Progenitor cell of endocrine pancreas (in vitro differentiated cells): ENCODE measurements at regions not wholly inside any gene's neighbourhood (a gene's known extent, or its start where the extent isn't known, plus 50 kb on each side); places are given as distances from the start of the nearest gene placed in this dataset.

Experiments
- DNase-seq: peaks from one replicate; pipeline ENCODE4 v3.0.0; 2021; ENCODE audit warnings: low spot score; ENCODE audit not compliant: unreplicated experiment
- H3K27ac Mint-ChIP-seq: 2 replicates; pipeline ENCODE4 v1.8.0; 2021; ENCODE audit warnings: mild to moderate bottlenecking, moderate library complexity, mixed read lengths
- H3K27me3 Mint-ChIP-seq: 2 replicates; pipeline ENCODE4 v1.8.0; 2021; ENCODE audit warnings: mixed read lengths
- H3K36me3 Mint-ChIP-seq: 2 replicates; pipeline ENCODE4 v1.8.0; 2022; ENCODE audit warnings: mixed read lengths; ENCODE audit not compliant: insufficient read depth
- H3K4me1 Mint-ChIP-seq: 2 replicates; pipeline ENCODE4 v1.8.0; 2021; ENCODE audit warnings: low read depth, mixed read lengths
- H3K4me3 Mint-ChIP-seq: 2 replicates; pipeline ENCODE4 v1.8.0; 2021; ENCODE audit warnings: low read depth, mild to moderate bottlenecking, moderate library complexity, mixed read lengths
- H3K9me3 Mint-ChIP-seq: 2 replicates; pipeline ENCODE4 v1.8.0; 2021; ENCODE audit warnings: low read depth, mixed read lengths
- TF ChIP-seq, protein P1 (sequence below): fragments of 200-600 bp; sonication (generic); IDR thresholded peaks from one replicate; pipeline ENCODE4 v1.5.0; 2021; ENCODE audit warnings: antibody characterized with exemption, mild to moderate bottlenecking; ENCODE audit not compliant: unreplicated experiment

- TF ChIP-seq, protein P1, sequence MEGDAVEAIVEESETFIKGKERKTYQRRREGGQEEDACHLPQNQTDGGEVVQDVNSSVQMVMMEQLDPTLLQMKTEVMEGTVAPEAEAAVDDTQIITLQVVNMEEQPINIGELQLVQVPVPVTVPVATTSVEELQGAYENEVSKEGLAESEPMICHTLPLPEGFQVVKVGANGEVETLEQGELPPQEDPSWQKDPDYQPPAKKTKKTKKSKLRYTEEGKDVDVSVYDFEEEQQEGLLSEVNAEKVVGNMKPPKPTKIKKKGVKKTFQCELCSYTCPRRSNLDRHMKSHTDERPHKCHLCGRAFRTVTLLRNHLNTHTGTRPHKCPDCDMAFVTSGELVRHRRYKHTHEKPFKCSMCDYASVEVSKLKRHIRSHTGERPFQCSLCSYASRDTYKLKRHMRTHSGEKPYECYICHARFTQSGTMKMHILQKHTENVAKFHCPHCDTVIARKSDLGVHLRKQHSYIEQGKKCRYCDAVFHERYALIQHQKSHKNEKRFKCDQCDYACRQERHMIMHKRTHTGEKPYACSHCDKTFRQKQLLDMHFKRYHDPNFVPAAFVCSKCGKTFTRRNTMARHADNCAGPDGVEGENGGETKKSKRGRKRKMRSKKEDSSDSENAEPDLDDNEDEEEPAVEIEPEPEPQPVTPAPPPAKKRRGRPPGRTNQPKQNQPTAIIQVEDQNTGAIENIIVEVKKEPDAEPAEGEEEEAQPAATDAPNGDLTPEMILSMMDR: no peak
- Mint-ChIP-seq H3K27me3 (peaks cover 10% of the 10 kb centered on the region), H3K4me3 (no peak overlapping the region), H3K36me3 (no peaks in the 10 kb centered on the region), H3K9me3 (no peaks in the 10 kb centered on the region), H3K27ac (no peak overlapping the region), H3K4me1 (peaks cover 33% of the 10 kb centered on the region)
- DNase-seq: no peak
Observed at GRCh38 chr11:11215058-11215815, 137.8 kb downstream of the CSNK2A3 start.

- TF ChIP-seq, protein P1: no peak
- Mint-ChIP-seq H3K4me3 (no peak overlapping the region), H3K4me1 (peaks cover 25% of the 10 kb centered on the region), H3K27me3 (peaks cover 10% of the 10 kb centered on the region), H3K9me3 (no peaks in the 10 kb centered on the region), H3K27ac (peak overlapping the region; percentile 18), H3K36me3 (no peaks in the 10 kb centered on the region)
- no peak for DNase-seq
Observed at GRCh38 chr11:11213117-11213516, 139.9 kb downstream of the CSNK2A3 start.

DNA sequence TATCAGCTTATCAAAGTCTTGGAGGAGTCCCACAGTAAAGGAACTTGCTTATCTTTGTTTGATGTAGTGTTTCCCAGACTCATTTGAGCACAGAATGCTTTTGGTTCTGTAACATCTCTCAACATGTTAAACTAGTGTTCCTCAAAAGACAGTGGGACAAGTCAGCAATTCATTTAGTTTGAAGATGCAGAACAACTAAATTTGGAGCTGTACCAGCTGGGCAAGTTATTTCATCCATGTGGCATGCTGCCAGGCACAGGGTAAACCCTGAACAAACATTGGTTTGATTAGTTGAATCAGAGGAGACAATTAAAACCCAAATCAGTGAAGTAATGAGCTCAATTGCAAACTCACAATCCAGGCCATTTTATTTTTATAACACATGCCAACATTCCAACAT lies 141.2 kb downstream of the CSNK2A3 start:
- TF ChIP-seq, protein P1: no peak
- Mint-ChIP-seq H3K27me3 (peaks cover 10% of the 10 kb centered on the region), H3K4me1 (peaks cover 23% of the 10 kb centered on the region), H3K36me3 (no peaks in the 10 kb centered on the region), H3K27ac (no peak overlapping the region), H3K4me3 (no peak overlapping the region), H3K9me3 (no peaks in the 10 kb centered on the region)
- no peak for DNase-seq

- DNase-seq: no peak
- Mint-ChIP-seq H3K9me3 (no peaks in the 10 kb centered on the region), H3K27ac (no peak overlapping the region), H3K36me3 (no peaks in the 10 kb centered on the region), H3K4me3 (no peak overlapping the region), H3K4me1 (peaks cover 22% of the 10 kb centered on the region), H3K27me3 (peaks cover 10% of the 10 kb centered on the region)
- TF ChIP-seq, protein P1: no peak
Observed at GRCh38 chr11:11211186-11211585, 141.9 kb downstream of the CSNK2A3 start.

DNA sequence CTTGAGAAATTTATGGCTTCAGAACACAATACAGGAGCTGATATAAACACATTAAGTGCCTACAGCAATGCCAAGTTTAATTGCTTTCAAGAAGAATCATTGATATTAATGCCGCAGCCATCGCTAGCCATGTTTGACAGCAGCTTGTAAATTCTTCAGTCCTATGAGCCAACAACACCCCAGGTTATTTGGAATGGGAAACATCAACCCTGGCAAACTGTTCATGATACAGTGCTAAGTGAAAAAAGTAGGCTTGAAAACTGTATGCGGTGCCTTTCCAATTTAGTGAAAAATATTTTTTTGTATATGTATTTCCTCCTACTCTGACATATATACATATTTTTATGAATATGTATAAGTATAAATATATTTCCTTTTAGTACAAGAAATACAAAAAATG lies 142.6 kb downstream of the CSNK2A3 start:
- no peak for DNase-seq
- Mint-ChIP-seq H3K27ac (no peak overlapping the region), H3K9me3 (no peaks in the 10 kb centered on the region), H3K27me3 (peaks cover 10% of the 10 kb centered on the region), H3K36me3 (no peaks in the 10 kb centered on the region), H3K4me3 (no peak overlapping the region), H3K4me1 (peaks cover 16% of the 10 kb centered on the region)
- TF ChIP-seq, protein P1: no peak
